Urothelium cell line (cell line): ENCODE measurements at regions not wholly inside any gene's neighbourhood (a gene's known extent, or its start where the extent isn't known, plus 50 kb on each side); places are given as distances from the start of the nearest gene placed in this dataset.
A peak's percentile ranks its signal among the peaks of the same experiment; 100 is the strongest.
"Not testable (repeated sequence)": the region's sequence is repeated elsewhere in the genome, so short reads cannot be mapped to it uniquely, and the experiment has no call there.

Source experiments
- DNase-seq: peaks from one replicate; pipeline ENCODE4 v3.0.0; 2011; ENCODE audit warnings: low spot score, mixed read lengths
- FAIRE-seq: peaks from 2 replicates; lab custom pipeline; 2011; peaks lifted over from hg19 to GRCh38; lab: Jason Lieb, UNC

GRCh38 chr5:99089822-99090549 is 161.2 kb upstream of the CHD1 start:
- DNase-seq (no peak), FAIRE-seq (no peak)

GRCh38 chr5:99088309-99088708 is 159.5 kb upstream of the CHD1 start:
- no peak for DNase-seq
- FAIRE-seq = no peak

GRCh38 chr5:99083197-99083596 is 154.4 kb upstream of the CHD1 start:
- FAIRE-seq = no peak

GRCh38 chr5:99081711-99082110 is 152.9 kb upstream of the CHD1 start:
- DNase-seq (no peak), FAIRE-seq (no peak)

More at GRCh38 chr5:99083197-99083596, 154.4 kb upstream of the CHD1 start:
- DNase-seq = no peak

- no peak for FAIRE-seq
- no peak for DNase-seq
Measured at GRCh38 chr5:99076723-99077640, 148.2 kb upstream of the CHD1 start.

- no peak for DNase-seq
- no peak for FAIRE-seq
Measured at GRCh38 chr5:99072846-99073245, 144.0 kb upstream of the CHD1 start.

GRCh38 chr5:99070822-99071221 is 142.0 kb upstream of the CHD1 start:
- FAIRE-seq (no peak), DNase-seq (no peak)

GRCh38 chr5:99070362-99070761 is 141.6 kb upstream of the CHD1 start:
- DNase-seq (no peak), FAIRE-seq (no peak)

- no peak for DNase-seq
- no peak for FAIRE-seq
Measured at GRCh38 chr5:99068944-99069650, 140.3 kb upstream of the CHD1 start.

GRCh38 chr5:99063737-99064136 is 134.9 kb upstream of the CHD1 start:
- DNase-seq (no peak), FAIRE-seq (no peak)

- FAIRE-seq (no peak), DNase-seq (no peak)
Measured at GRCh38 chr5:99061711-99062110, 132.9 kb upstream of the CHD1 start.

GRCh38 chr5:99061299-99061698 is 132.5 kb upstream of the CHD1 start:
- no peak for FAIRE-seq
- DNase-seq = no peak

GRCh38 chr5:99060306-99061261 is 131.8 kb upstream of the CHD1 start:
- FAIRE-seq (no peak), DNase-seq (peak; percentile 58)

GRCh38 chr5:99059685-99060084 is 130.9 kb upstream of the CHD1 start:
- DNase-seq = no peak
- FAIRE-seq = no peak

GRCh38 chr5:99058466-99058865 is 129.7 kb upstream of the CHD1 start:
- FAIRE-seq (no peak), DNase-seq (no peak)

- no peak for DNase-seq
- FAIRE-seq = no peak
Measured at GRCh38 chr5:99054972-99055371, 126.2 kb upstream of the CHD1 start.

- DNase-seq (no peak), FAIRE-seq (no peak)
Measured at GRCh38 chr5:99045871-99046270, 117.1 kb upstream of the CHD1 start.

- not testable (repeated sequence) for FAIRE-seq, DNase-seq
Measured at GRCh38 chr5:99043257-99043656, 114.5 kb upstream of the CHD1 start.

GRCh38 chr5:99037668-99038067 is 108.9 kb upstream of the CHD1 start:
- FAIRE-seq (no peak), DNase-seq (no peak)

GRCh38 chr5:99035942-99036341 is 107.1 kb upstream of the CHD1 start:
- FAIRE-seq = no peak
- DNase-seq = no peak
